ENCODE measurements at regions not wholly inside any gene's neighbourhood (a gene's known extent, or its start where the extent isn't known, plus 50 kb on each side); places are given as distances from the start of the nearest gene placed in this dataset.

- TF ChIP-seq CTCF (IDR thresholded peaks at IDR 0.05) (no peak), EZH2 (IDR thresholded peaks at IDR 0.05; ENCODE audit: borderline replicate concordance, insufficient read depth, low read depth, low read length, poor library complexity, severe bottlenecking) (no peak)
Observed at GRCh38 chr5:171728686-171729085, 56.9 kb upstream of the SMIM23 start.
